ENCODE measurements at regions not wholly inside any gene's neighbourhood (a gene's known extent, or its start where the extent isn't known, plus 50 kb on each side); places are given as distances from the start of the nearest gene placed in this dataset.

- H3K4me1 Mint-ChIP-seq = no peaks in the 10 kb centered on the region
- H3K36me3 Mint-ChIP-seq (ENCODE audit: insufficient read depth in 1 of 3, low read depth in 3 of 3) = no peaks in the 10 kb centered on the region
- no peaks in the 10 kb centered on the region for H3K23me2 ChIP-seq (ENCODE audit: insufficient read length, low read depth, low read length, poor library complexity, severe bottlenecking)
- H3K4me2 ChIP-seq (ENCODE audit: insufficient read depth, insufficient read length, low read length) = no peak overlapping the region
- H4K20me1 ChIP-seq (ENCODE audit: control insufficient read depth, insufficient read depth, insufficient read length) = no peaks in the 10 kb centered on the region
- no peak overlapping the region for H3K56ac ChIP-seq (ENCODE audit: insufficient read length, low read depth, low read length)
- no peak overlapping the region for H2BK120ac ChIP-seq (ENCODE audit: low read depth, low read length, poor library complexity, severe bottlenecking)
- no peak for DNase-seq
- H3K9me3 Mint-ChIP-seq = no peaks in the 10 kb centered on the region
- no peak overlapping the region for H3K18ac ChIP-seq (ENCODE audit: insufficient read length, low read depth, low read length)
- H3K23ac ChIP-seq (ENCODE audit: insufficient read length, low read depth, low read length) = no peak overlapping the region
- no peak overlapping the region for H2BK5ac ChIP-seq (ENCODE audit: insufficient read length, low read length)
- H3K27ac Mint-ChIP-seq = no peak overlapping the region
- no CpG with 5 or more reads among the region's 4 CpGs for WGBS (ENCODE audit: extremely low coverage, insufficient read length, low lambda C conversion rate)
- H3K27ac ChIP-seq (ENCODE audit: insufficient read length, low read depth, low read length) = no peak overlapping the region
- no peaks in the 10 kb centered on the region for H3K4me1 ChIP-seq (ENCODE audit: insufficient read depth, low read length)
- no peaks in the 10 kb centered on the region for H3K79me2 ChIP-seq (ENCODE audit: insufficient read depth, low read length)
- H3K79me1 ChIP-seq (ENCODE audit: insufficient read depth, low read depth, low read length, poor library complexity, severe bottlenecking) = no peaks in the 10 kb centered on the region
- TF ChIP-seq, protein P1, sequence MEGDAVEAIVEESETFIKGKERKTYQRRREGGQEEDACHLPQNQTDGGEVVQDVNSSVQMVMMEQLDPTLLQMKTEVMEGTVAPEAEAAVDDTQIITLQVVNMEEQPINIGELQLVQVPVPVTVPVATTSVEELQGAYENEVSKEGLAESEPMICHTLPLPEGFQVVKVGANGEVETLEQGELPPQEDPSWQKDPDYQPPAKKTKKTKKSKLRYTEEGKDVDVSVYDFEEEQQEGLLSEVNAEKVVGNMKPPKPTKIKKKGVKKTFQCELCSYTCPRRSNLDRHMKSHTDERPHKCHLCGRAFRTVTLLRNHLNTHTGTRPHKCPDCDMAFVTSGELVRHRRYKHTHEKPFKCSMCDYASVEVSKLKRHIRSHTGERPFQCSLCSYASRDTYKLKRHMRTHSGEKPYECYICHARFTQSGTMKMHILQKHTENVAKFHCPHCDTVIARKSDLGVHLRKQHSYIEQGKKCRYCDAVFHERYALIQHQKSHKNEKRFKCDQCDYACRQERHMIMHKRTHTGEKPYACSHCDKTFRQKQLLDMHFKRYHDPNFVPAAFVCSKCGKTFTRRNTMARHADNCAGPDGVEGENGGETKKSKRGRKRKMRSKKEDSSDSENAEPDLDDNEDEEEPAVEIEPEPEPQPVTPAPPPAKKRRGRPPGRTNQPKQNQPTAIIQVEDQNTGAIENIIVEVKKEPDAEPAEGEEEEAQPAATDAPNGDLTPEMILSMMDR (conservative IDR thresholded peaks at IDR 0.05) = no peak
- H2AFZ ChIP-seq (ENCODE audit: low read length) = no peak overlapping the region
- no peak overlapping the region for H3K14ac ChIP-seq (ENCODE audit: insufficient read depth, low read length)
- H2AK5ac ChIP-seq (ENCODE audit: insufficient read length, low read length) = no peak overlapping the region
- no peak overlapping the region for H4K8ac ChIP-seq (replicated peaks; ENCODE audit: insufficient read length, low read depth, low read length)
- no peaks in the 10 kb centered on the region for H3K27me3 Mint-ChIP-seq (ENCODE audit: low read depth)
- H3K27me3 ChIP-seq (ENCODE audit: insufficient read depth, low read length) = no peaks in the 10 kb centered on the region
- H2BK12ac ChIP-seq (ENCODE audit: insufficient read length, low read depth, low read length) = no peak overlapping the region
- no peak overlapping the region for H3K9ac ChIP-seq (ENCODE audit: extremely low read depth, insufficient read length, low read length)
- no peaks in the 10 kb centered on the region for H3K9me3 ChIP-seq (ENCODE audit: control insufficient read depth, low read depth, low read length)
- no peak overlapping the region for H2BK20ac ChIP-seq (ENCODE audit: low read depth, low read length, poor library complexity, severe bottlenecking)
- no peak overlapping the region for H2BK15ac ChIP-seq (ENCODE audit: low read depth, low read length)
- no peak overlapping the region for H3T11ph ChIP-seq (ENCODE audit: low read length)
- H3K4ac ChIP-seq (ENCODE audit: low read depth, low read length) = no peak overlapping the region
- H4K5ac ChIP-seq (ENCODE audit: insufficient read length, low read depth, low read length) = no peak overlapping the region
- no peak overlapping the region for H3K4me3 Mint-ChIP-seq
- H4K91ac ChIP-seq (ENCODE audit: insufficient read length, low read depth, low read length) = no peak overlapping the region
These were observed 987.3 kb downstream of the CCSER2 start for GRCh38 chr10:85315657-85316056.

Data from H9 (cell line).